Fibroblast of skin of right quadriceps (primary cell): ENCODE measurements at regions not wholly inside any gene's neighbourhood (a gene's known extent, or its start where the extent isn't known, plus 50 kb on each side); places are given as distances from the start of the nearest gene placed in this dataset.
A peak's percentile ranks its signal among the peaks of the same experiment; 100 is the strongest.
"Not testable (repeated sequence)": the region's sequence is repeated elsewhere in the genome, so short reads cannot be mapped to it uniquely, and the experiment has no call there.

Experiments used
- DNase-seq: peaks from one replicate; pipeline ENCODE4 v3.0.0-alpha.2; 2013

- not testable (repeated sequence) for DNase-seq
Measured at GRCh38 chr2:181737302-181737701, 57.0 kb upstream of the NEUROD1 start.

DNA sequence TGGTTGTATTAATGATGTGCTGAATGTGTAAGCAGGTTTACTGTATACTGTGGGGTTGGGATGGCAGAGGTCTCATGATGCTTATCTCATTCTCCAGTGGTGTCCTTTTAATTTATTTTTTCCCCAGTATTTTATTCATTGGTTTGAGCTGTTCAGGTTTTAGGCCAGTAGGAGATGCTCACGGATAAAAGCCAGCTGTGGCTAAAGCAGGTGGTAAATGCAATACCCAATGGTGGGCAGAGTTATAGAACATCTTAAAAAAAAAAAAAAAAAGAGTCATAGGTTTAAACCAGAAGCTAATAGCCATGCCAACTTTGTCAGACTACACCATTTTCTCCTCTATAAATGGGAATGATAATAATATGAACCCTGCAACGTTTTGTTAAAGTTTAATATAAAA is 57.8 kb upstream of the NEUROD1 start:
- no peak for DNase-seq

DNA sequence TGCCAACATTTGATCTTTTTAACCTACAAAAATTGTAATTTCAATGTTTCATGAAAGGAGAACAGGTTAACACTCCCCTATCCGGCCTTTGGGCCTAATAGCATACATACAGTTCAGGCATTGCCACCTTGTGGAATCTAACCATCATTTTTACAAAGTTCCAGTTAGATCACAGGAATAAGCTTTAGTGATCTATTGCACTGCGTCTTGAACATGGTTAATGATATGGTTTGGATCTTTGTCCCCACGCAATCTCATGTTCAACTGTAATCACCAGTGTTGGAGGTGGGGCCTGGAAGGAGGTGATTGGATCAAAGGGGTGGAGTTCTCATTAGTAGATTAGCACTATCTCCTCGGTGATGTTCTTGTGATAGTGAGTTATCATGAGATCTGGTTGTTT is 58.2 kb upstream of the NEUROD1 start:
- DNase-seq, result no peak

DNA sequence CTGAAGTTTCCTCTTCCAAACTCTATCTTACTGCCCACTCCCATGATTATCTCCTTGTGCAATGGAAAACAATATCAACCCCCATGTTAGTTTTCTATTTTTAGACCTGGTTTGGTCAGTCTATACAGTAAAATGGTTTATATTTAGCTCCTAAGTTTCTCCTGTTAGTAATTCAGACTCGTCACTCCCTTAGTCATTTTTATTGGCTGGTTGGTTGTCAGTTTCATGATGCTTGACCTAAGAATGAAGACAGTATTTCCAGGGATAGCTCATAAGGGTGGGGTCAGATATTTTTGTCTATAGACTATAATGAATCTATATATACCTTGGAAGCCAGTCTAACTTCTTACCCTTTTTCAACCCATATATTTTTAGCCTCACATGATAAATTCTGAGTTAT is 61.4 kb upstream of the NEUROD1 start:
- DNase-seq, result peak; percentile 39

DNA sequence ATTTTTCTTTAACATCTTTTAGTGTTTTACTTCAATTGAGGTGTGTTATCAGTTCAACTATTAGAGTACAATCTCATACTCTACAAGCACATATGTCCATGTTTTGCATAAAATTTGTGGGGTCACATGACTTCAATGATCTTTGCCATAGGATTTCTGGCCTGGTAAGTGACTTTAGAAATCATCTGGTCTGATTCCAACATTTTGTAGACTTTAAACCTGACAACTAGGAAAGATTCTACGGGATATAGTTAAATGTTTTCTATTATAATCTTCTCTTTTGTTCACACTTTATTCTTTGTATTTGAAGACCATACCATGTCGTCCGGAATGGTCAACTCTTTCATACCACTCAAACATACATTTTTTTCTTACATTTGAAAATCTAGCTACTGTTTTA is 62.0 kb upstream of the NEUROD1 start:
- DNase-seq, result no peak

GRCh38 chr2:181742922-181743722 is 62.8 kb upstream of the NEUROD1 start:
- peak; percentile 54 for DNase-seq

DNA sequence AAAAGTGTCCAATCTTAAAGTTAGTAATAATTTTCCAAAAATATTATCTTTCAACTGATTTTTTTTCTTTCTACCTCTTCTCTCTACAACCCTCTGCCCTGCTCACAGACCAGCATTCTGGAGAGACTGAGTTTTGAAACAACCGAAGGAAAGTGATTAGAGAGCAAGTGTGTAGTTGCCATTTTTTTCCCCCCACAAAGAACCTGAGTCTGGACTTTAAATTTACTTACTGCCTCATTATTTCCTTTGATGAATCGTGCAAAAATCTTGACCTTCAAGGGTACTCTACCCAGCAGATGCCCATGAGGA is 63.4 kb upstream of the NEUROD1 start:
- DNase-seq, result no peak

DNA sequence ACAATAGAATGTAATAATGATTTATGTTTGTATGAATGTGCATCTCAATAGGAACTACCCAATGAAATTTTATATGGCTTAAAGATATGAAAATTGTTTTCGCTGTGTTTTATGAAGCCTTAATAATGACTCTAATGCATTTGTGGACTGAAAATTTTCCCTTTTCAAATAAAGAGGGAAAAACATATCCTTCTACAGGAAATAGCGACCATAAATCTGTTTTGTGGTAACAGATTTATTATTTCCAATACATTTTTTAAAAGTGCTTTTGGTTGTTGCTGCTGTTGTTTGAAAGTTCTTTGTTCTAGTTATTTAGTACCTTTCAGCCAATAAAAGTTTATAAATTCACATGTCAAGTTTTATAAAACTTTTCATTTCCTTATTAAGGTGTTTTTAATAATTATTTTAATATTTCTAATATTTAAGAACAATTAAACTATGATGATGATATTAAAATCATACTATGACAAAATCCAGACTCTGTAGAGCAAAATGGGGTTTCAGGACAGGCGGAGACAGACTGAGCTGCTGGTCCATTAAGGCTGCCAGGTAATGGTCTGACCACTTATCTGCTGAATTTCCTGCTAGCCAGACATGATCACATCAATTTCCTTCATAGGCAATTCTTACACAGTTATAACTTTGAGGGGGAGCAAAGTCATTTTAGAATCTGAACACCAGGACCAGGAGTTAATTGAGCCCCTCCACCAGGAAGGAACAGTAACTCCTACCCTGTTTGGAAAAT is 65.7 kb upstream of the NEUROD1 start:
- DNase-seq, result no peak

- DNase-seq, result no peak
Measured at GRCh38 chr2:181746844-181747243, 66.5 kb upstream of the NEUROD1 start.

DNA sequence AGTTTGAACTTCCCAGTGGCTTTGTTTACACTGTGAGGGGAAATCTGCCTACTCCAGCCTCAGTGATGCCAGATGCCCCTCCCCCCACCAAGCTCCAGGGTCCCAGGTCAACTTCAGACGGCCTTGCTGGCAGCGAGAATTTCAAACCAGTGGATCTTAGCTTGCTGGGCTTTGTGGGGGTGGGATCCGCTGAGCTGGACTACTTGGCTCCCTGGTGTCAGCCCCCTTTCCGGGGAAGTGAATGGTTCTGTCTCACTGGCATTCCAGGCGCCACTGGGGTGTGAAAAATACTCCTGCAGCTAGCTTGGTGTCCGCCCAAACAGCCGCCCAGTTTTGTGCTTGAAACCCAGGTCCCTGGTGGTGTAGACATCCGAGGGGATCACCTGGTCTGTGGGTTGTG is 70.0 kb upstream of the NEUROD1 start:
- no peak for DNase-seq

DNA sequence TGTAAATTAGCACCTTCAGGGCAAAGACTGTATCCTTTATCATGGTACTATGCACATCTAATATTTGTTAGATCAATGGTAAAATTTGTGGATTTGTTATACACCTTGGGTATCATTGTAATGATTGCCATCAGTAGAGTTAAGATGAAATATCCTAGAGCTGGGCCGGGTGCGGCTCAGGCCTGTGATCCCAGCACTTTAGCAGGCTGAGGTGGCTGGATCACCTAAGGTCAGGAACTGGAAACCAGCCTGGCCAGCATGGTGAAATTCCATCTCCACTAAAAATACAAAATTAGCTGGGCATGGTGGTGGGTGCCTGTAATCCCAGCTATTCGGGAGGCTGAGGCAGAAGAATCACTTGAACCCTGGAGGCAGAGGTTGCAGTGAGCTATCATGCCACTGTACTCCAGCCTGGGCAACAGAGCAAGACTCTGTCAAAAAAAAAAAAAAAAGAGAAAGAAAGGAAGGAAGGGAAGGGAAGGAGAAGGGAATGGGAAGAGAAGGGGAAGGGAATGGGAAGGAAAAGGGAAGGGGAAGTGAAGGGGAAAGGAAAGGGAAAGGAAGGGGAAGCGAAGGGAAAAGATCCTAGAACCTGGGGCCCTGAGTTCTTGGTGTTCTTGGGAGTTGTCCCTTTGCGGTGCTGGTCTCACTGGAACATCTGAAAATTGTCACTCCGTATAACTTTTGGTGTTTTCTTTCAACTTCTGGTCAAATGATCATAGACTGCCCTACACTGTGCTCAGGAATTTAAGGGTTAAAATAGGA is 71.1 kb upstream of the NEUROD1 start:
- DNase-seq, result no peak

- no peak for DNase-seq
Measured at GRCh38 chr2:181752301-181752700, 72.0 kb upstream of the NEUROD1 start.

- DNase-seq, result no peak
Measured at GRCh38 chr2:181753686-181754085, 73.4 kb upstream of the NEUROD1 start.

DNA sequence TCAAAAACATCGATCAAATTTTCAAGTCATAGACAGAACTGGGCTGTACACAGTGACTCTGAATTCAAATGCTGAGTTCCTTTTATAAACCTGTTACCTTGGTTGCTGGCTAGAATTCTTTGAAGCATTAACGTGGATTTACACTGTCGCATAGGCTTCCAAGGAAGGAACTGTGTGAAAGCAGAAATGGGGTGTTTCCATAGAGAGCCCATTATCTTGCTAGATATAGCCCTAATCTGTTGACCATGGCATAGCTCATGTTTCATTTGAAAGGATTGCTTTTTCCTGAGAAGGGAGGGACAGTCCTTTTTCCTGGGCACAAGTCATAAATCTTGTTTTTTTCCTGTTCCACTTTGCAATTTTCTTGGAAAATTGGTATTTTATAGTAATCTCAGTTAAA is 73.8 kb upstream of the NEUROD1 start:
- no peak for DNase-seq

- DNase-seq, result no peak
Measured at GRCh38 chr2:181755181-181755580, 74.9 kb upstream of the NEUROD1 start.

GRCh38 chr2:181760521-181760920 is 80.2 kb upstream of the NEUROD1 start:
- no peak for DNase-seq

DNA sequence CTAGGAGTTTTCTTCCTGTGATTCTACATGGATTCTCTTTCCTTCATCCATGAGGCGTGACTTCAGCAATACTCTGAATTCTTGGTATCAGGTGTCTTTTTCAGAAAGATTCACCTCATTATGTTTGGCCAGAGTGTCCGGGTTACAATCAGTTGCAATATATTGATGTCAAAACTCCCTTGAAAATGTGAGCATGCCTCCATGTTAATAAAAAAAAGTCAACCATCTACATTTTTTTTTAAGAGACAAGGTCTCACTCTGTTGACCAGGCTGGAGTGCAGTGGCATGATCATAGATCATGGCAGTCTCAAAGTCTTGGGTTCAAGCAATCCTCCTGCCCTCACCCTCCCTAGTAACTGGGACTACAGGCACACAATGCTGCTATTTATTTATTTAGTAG is 80.9 kb upstream of the NEUROD1 start:
- DNase-seq, result no peak

DNA sequence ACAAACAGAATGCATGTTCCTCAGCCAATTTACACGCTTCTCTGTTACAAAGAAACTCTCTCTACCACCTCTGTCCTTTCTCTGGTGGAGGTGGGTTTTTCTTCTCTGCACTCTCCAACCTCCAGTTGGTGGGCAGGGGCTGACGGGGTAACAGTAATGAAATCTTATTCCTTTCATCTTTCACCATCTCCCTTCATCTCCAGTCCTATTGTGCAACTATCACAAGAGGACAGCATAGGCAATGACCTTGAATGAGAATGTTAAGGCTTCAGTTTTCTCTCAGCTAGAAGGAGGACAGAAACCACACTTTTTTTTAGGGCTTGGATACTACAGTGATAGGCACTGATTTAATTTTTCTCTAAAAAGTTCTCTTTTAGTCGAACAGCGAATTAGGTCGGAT is 81.7 kb upstream of the NEUROD1 start:
- no peak for DNase-seq

GRCh38 chr2:181762848-181763247 is 82.5 kb upstream of the NEUROD1 start:
- no peak for DNase-seq

GRCh38 chr2:181763423-181763822 is 83.1 kb upstream of the NEUROD1 start:
- DNase-seq, result no peak

- no peak for DNase-seq
Measured at GRCh38 chr2:181764095-181764963, 84.0 kb upstream of the NEUROD1 start.

GRCh38 chr2:181766129-181766528 is 85.8 kb upstream of the NEUROD1 start:
- DNase-seq, result no peak

GRCh38 chr2:181770150-181770549 is 89.8 kb upstream of the NEUROD1 start:
- no peak for DNase-seq
